HK-2 (cell line): ENCODE measurements at regions not wholly inside any gene's neighbourhood (a gene's known extent, or its start where the extent isn't known, plus 50 kb on each side); places are given as distances from the start of the nearest gene placed in this dataset.
"Not testable (repeated sequence)": the region's sequence is repeated elsewhere in the genome, so short reads cannot be mapped to it uniquely, and the experiment has no call there.

Source experiments
- DNase-seq: peaks from one replicate; pipeline ENCODE4 v3.0.0-alpha.2; 2018; ENCODE audit not compliant: unreplicated experiment

GRCh38 chr12:30203981-30204380 lies 420.2 kb upstream of the TMTC1 start:
- no peak for DNase-seq

- no peak for DNase-seq
These were observed 418.9 kb upstream of the TMTC1 start for GRCh38 chr12:30202521-30203254.

DNA sequence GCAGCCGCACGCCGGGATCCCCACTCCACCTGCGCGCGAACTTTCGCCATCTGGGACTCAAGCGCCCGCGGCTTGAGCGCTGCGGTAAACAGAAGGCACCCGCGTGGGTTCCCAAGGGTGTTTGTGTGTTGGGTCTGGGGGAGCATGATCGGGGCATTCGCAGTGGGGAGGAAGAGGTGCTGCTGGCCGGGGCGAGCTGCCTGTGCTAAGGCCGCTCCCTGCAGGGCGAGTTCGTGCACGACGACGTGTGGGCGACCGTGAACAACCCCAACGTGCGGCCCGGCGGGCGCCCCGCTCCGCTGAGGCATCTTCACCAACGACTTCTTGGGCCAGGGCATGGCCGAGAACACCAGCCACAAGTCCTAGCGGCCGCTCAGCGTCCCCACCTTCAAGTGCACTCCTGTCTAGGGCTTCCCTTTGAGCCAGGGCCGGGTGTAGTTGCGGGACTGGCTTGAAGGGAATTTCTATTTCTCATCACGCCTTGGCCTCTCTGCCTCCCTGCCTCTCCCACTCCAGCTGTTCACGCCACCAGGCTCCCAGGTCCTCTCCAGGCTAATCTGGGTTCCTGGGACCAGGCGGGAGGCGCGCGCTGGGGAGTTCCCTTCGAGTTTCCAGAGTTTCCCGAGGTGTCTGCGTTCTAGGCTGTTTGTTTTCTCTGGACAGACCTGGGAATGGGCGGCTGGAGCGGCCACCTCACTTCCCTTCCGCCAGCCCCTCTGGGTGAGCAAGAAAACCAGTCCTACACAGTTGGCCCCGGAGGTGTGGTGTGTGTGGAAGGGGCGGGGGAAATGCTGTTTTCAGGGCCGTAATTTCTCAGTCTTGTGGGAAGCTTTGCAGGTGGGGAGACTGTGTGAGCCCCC lies 417.8 kb upstream of the TMTC1 start:
- DNase-seq = no peak

DNA sequence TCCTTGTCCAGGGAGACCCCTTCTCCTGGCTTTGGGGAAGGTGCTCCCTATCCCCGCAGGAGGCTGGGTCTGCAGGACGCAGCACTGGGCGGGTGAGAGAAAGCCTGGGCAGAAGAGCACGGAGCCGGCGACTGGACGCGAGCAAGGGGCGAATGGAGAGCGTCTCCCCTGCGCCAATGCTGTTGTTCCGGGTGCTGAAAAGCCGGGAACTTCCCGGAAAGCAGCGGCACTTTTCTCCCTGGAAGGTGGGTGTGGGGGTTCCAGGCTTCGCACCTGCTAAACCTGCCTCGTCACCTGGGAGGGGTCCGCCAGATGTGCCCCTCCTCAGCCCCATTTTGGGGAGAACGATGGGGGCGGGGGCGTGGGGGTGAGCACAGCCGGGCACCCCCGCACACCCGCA lies 417.1 kb upstream of the TMTC1 start:
- no peak for DNase-seq

DNA sequence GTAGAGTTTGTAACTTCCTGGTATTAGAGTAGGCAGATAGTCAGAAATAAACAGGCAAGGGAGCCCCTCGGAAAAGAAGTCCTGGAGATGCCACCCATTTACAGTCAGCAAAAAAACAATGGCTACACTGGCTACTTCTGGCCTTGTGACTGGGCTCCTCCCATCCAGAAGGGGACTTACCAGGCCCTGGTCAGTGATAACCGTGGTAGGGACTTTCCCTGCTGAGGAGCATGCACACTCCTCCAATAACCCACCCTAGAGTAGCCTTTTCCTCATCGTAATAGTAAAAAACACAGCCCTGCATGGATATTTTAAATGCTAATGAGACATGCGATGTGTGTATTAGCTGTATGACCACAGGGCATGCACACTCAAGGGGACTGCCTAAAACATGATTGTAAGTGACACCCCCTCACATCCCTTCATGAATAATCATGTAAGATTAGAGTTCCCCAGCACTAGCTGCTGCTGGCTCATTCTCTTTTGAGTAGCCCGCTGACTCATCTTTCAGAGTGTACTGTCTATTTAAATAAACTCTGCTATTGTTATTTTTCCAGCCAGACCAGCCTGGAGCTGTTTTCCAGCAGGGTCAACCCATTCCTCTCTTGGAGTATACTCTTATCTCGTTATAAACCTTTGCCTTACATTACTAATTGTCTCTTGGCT lies 413.8 kb upstream of the TMTC1 start:
- DNase-seq = no peak

GRCh38 chr12:30191696-30192455 lies 408.1 kb upstream of the TMTC1 start:
- no peak for DNase-seq

DNA sequence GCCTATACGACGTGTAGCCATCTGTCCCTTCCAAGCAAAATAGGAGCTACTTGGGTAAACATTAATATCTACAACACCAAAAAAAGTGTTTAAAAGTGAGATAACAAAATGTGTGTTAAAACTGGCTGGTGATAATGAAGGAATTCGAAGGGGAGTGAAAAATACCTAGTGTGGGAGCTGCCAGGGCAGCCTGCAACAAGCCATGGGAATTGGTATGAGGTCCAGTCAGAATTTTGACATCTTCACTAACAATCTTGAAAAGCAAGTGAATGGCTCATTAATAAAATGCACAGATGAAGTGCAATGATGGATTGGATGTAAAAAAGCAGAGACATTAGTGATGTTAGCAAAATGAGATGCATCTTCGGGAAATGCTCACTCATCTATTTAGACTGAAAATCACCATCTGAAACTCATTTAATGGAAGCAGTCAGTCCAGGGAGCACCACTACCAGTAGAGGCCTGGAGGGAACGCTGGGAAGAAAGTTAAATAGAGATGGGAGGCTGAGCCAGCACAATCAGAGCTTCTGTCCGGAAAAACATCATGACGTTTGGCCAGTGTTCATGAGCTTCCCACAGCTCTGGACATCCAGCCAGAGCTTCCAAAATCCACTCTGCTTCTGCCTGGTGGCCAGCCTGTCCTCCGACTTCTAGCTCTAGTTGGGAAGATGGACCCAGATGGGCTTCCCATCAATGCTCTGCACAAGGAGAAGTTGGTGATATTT lies 405.0 kb upstream of the TMTC1 start:
- no peak for DNase-seq

DNA sequence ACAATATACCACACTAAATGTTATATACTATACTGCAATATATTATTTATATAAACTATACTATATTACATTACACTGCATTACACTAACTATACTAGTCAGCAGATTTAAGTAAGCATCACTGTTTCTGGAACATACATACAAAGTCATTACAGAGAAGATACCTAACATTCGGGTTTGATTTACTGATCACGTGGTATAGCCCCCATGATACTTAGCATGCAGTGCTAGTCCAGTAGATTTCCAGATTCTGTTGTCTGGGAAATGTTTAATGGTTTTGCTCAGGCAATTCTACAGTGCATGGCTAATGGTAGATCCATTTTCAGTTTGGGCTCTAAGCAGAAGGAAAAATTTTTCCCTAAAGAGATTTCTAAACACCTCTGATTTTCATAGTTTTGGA lies 403.7 kb upstream of the TMTC1 start:
- DNase-seq = no peak

GRCh38 chr12:30181334-30181733 lies 397.6 kb upstream of the TMTC1 start:
- no peak for DNase-seq

DNA sequence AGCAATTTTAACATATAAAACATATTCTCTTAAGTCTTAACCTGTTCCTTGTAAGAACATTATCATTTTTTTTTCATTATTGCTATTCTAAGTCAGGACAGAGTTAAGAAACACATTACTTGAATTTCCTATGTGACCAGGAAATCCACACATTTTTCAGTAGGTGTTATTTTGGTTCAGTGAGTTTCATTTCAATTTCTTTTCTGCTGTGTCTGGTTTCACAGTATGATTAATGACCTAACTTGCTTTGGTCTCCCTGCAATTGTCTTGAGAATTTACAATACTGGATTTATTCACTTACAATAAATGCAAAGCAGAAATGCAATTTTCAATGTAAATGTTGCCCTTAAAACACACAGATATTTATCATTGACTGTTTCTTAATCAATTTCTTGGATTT lies 396.9 kb upstream of the TMTC1 start:
- DNase-seq = no peak

DNA sequence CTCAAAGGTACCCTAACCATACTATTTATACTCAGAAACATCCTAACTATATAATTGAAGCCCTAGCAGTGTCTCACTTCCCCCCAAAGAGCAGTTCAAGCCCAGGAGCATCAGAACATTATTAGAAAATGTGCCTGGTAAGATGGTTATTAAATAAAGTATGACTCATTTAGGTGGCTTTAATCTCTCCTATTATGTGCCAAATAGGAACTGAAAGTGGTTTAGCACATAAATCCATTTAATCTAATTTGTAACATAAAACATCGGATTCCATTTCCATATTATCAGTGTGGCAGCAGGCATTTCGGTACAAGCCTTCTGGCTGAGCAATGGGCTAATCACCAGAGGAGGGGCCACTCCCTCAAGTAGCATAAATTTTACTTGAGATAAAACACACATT lies 395.2 kb upstream of the TMTC1 start:
- no peak for DNase-seq

DNA sequence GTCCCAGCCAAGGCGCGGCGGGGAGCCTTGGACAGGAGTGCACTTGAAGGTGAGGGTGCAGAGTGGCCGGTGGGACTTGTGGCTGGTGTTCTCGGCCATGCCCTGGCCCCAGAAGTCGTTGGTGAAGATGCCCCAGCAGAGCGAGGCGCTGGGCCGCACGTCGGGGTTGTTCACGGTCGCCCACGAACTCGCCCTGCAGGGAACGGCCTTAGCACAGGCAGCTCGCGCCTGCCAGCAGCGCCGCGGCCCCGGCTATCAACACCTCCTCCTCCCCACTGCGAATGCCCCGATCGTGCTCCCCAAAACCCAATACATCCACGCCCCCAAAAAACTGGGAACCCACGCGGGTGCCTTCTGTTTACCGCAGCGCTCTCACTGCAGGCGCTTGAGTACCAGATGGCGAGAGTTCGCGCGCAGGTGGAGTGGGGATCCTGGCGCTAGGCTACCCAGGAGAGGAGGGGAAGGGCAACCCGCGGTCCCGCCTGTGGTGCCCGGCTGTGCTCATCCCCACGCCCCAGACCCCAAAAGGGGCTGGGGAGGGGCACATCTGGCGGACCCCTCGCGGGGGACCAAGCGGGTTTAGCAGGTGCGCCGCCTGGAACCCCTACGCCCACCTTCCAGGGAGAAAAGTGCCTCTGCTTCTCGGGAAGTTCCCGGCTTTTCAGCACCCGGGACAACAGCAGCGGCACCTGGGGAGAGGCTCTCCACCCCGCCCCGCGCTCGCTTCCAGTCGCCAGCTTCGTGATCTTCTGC lies 386.3 kb upstream of the TMTC1 start:
- DNase-seq = no peak

GRCh38 chr12:30166006-30166795 lies 382.5 kb upstream of the TMTC1 start:
- no peak for DNase-seq

DNA sequence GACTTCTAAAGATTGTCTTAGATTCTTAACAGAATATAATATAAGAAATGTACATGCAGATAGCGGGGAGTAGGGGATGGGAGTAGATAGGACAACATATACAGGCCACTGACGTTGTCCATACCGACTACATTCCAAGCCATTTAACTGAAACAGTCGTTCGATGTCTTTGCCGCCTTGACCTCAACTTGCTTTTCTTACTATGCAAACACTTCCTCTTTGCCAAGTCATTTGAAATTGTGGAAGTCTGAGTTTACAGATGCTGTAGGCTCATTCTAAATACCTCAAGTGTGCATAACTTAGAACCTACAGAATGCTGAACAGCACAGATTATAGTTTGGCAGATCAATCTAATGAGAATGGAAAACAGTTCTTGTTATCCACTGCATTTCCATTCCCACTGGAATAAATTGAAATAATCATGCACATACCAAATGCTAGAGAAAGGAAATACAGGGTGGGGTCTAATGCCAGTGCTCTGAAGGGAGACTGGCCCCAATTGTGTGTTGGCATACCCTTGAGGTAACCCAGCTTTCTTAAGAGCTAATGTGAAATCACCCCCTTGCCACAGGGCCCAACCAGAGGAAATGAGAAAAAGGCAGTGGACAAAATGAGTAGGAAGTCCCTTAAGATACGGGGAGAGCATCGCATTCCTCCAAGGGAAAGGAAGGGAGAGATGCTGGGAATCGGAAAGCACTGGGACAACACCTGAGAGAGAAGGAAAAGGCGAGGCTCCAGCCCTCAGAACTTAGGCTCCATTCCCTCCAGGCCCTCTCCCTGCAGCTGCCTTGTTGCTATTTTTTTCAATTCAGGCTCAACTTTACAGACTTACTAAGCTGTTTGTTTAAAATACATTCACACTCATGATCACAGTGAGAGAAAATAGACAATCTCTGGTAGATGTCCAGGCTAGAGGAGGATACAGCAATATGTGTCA lies 380.9 kb upstream of the TMTC1 start:
- DNase-seq = no peak

DNA sequence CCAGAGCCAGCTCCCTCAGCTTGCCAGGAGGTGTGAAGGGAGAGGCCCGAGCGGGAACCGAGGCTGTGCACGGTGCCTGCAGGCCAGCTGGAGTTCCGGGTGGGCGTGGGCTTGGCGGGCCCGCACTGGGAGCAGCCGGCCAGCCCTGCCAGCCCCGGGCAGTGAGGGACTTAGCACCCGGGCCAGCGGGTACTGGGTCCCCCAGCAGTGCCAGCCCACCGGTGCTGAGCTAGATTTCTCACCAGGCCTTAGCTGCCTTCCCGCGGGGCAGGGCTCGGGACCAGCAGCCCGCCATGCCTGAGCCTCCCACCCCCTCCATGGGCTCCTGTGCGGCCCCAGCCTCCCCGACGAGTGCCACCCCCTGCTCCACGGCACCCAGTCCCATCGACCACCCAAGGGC lies 373.1 kb upstream of the TMTC1 start:
- not testable (repeated sequence) for DNase-seq

GRCh38 chr12:30155001-30155730 lies 371.4 kb upstream of the TMTC1 start:
- DNase-seq = no peak

DNA sequence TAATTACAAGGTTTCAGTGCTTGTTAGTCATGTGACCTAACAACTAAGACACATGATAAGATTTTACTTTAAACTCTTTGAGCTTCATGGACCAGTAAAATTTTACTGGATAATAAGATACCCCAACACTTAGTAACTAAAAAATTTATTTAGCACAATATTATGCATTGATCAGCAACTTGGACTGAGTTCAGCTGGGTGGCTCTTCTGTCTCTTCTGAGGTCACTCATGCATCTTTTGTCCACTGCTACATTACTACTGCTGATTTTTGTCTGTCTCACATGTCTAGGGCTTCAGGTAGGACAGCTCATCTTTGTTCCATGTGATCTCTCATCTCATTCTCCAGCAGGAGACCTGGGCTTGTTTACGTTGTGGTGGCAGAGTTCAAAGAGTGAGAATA lies 370.2 kb upstream of the TMTC1 start:
- DNase-seq = no peak

GRCh38 chr12:30152705-30153104 lies 369.0 kb upstream of the TMTC1 start:
- no peak for DNase-seq
